Mammary epithelial cell (primary cell): ENCODE measurements at regions not wholly inside any gene's neighbourhood (a gene's known extent, or its start where the extent isn't known, plus 50 kb on each side); places are given as distances from the start of the nearest gene placed in this dataset.
"Not testable (repeated sequence)": the region's sequence is repeated elsewhere in the genome, so short reads cannot be mapped to it uniquely, and the experiment has no call there.

ENCODE experiments used
- CTCF ChIP-seq, 2 donors: IDR thresholded peaks in 1 of 2; conservative IDR thresholded peaks in 1 of 2; 2 replicates each; pipeline ENCODE4 v1.5.1; 2011 to 2012; ENCODE audit warnings: inconsistent platforms in 2 of 2, low read length in 2 of 2, mild to moderate bottlenecking in 2 of 2, control low read depth in 1 of 2, low read depth in 1 of 2; ENCODE audit not compliant: insufficient read depth in 1 of 2; ENCODE audit errors: extremely low read depth in 1 of 2
- EZH2 ChIP-seq: IDR thresholded peaks from 2 replicates; pipeline ENCODE4 v1.6.1; 2012; ENCODE audit warnings: low read length, inconsistent platforms, borderline replicate concordance

GRCh38 chr13:18673794-18674193 lies 507.8 kb downstream of the TUBA3C start:
- TF ChIP-seq CTCF (conservative IDR thresholded peaks at IDR 0.05 in 1 of 2, IDR thresholded peaks at IDR 0.05 in 1 of 2; ENCODE audit: extremely low read depth in 1 of 2, insufficient read depth in 1 of 2, low read depth in 1 of 2, low read length in 2 of 2); EZH2: not testable (repeated sequence)
